ENCODE measurements at regions not wholly inside any gene's neighbourhood (a gene's known extent, or its start where the extent isn't known, plus 50 kb on each side); places are given as distances from the start of the nearest gene placed in this dataset.

GRCh38 chr6:133644892-133645619 lies 243.9 kb upstream of the TCF21 start:
- no peak for TF ChIP-seq CTCF (conservative IDR thresholded peaks at IDR 0.05; ENCODE audit: low read depth)
- CTCF ChIA-PET, result no interaction called here

GRCh38 chr6:133645966-133646740 lies 242.8 kb upstream of the TCF21 start:
- no peak overlapping the region for H3K27ac ChIP-seq
- DNase-seq (ENCODE audit: low spot score), result peak; percentile 25
- CTCF ChIA-PET, result interaction anchor here (0.6 kb wide), 1 partner anchor 9 kb away, joined by 3 read pairs; no protein-coding TSS in a partner anchor
- POLR2A ChIA-PET (ENCODE audit: low non-redundant PET), result no interaction called here
- TF ChIP-seq CTCF (conservative IDR thresholded peaks at IDR 0.05; ENCODE audit: low read depth), result no peak

More at GRCh38 chr6:133644892-133645619, 243.9 kb upstream of the TCF21 start:
- no peak for DNase-seq (ENCODE audit: low spot score)
- POLR2A ChIA-PET (ENCODE audit: low non-redundant PET), result no interaction called here
- no peak overlapping the region for H3K27ac ChIP-seq

- no peak for TF ChIP-seq CTCF (conservative IDR thresholded peaks at IDR 0.05; ENCODE audit: low read depth)
- H3K27ac ChIP-seq, result no peak overlapping the region
- POLR2A ChIA-PET (ENCODE audit: low non-redundant PET), result no interaction called here
- CTCF ChIA-PET, result interaction anchor here (0.6 kb wide), 1 partner anchor 133 kb away, joined by 3 read pairs; no protein-coding TSS in a partner anchor
- DNase-seq (ENCODE audit: low spot score), result no peak
Measured at GRCh38 chr6:133648581-133648980, 240.3 kb upstream of the TCF21 start.

- TF ChIP-seq CTCF (conservative IDR thresholded peaks at IDR 0.05; ENCODE audit: low read depth), result no peak
- ChIA-PET CTCF (no interaction called here), POLR2A (ENCODE audit: low non-redundant PET) (no interaction called here)
- no peak for DNase-seq (ENCODE audit: low spot score)
- H3K27ac ChIP-seq, result no peak overlapping the region
Measured at GRCh38 chr6:133671376-133671775, 217.5 kb upstream of the TCF21 start.

- TF ChIP-seq CTCF (conservative IDR thresholded peaks at IDR 0.05; ENCODE audit: low read depth), result no peak
- no peak for DNase-seq (ENCODE audit: low spot score)
- ChIA-PET POLR2A (ENCODE audit: low non-redundant PET) (no interaction called here), CTCF (no interaction called here)
- no peak overlapping the region for H3K27ac ChIP-seq
Measured at GRCh38 chr6:133673056-133673455, 215.9 kb upstream of the TCF21 start.

GRCh38 chr6:133674661-133675060 lies 214.3 kb upstream of the TCF21 start:
- H3K27ac ChIP-seq, result no peak overlapping the region
- CTCF ChIA-PET, result no interaction called here
- no peak for TF ChIP-seq CTCF (conservative IDR thresholded peaks at IDR 0.05; ENCODE audit: low read depth)
- DNase-seq (ENCODE audit: low spot score), result no peak
- POLR2A ChIA-PET (ENCODE audit: low non-redundant PET), result no interaction called here

All from RWPE1 (cell line).